ENCODE measurements at regions not wholly inside any gene's neighbourhood (a gene's known extent, or its start where the extent isn't known, plus 50 kb on each side); places are given as distances from the start of the nearest gene placed in this dataset.
"Not testable (repeated sequence)": the region's sequence is repeated elsewhere in the genome, so short reads cannot be mapped to it uniquely, and the experiment has no call there.

GRCh38 chr12:46963977-46964971 is 115.1 kb upstream of the PCED1B start:
- TF ChIP-seq CTCF (IDR thresholded peaks at IDR 0.05), result no peak
- no peak for TF ChIP-seq POLR2A (IDR thresholded peaks at IDR 0.05)
- TF ChIP-seq EP300 (IDR thresholded peaks at IDR 0.05), result no peak
- no peak for TF ChIP-seq POLR2AphosphoS5 (IDR thresholded peaks at IDR 0.05)
- 38 to 44% (median 42%) methylated on average over 14 of the region's 14 CpGs for WGBS, 5 donors
- no peaks in the 10 kb centered on the region for H3K36me3 ChIP-seq
- intact Hi-C loops (cut with DNase I; ENCODE audit: low total_unique reads), result no loop called here
- DNase-seq, result peak in 1 of 2 donors; percentile 14
- peak overlapping the region in 1 of 5 donors; percentile 43 for H3K27ac ChIP-seq
- H3K9me3 ChIP-seq, result no peaks in the 10 kb centered on the region
- no peak overlapping the region for H3K4me3 ChIP-seq
- H3K4me1 ChIP-seq, result peaks cover 0 to 20% (median 6%) of the 10 kb centered on the region in 4 donors
- no peaks in the 10 kb centered on the region for H3K27me3 ChIP-seq

- no peaks in the 10 kb centered on the region for H3K36me3 ChIP-seq
- no peaks in the 10 kb centered on the region for H3K9me3 ChIP-seq
- peaks cover 0 to 20% (median 6%) of the 10 kb centered on the region in 4 donors for H3K4me1 ChIP-seq
- H3K4me3 ChIP-seq, result no peak overlapping the region
- H3K27ac ChIP-seq, result no peak overlapping the region
- intact Hi-C loops (cut with DNase I; ENCODE audit: low total_unique reads), result no loop called here
- TF ChIP-seq EP300 (IDR thresholded peaks at IDR 0.05), result no peak
- WGBS, 5 donors, result 56 to 76% (median 71%) methylated on average over 2 of the region's 2 CpGs
- no peak for DNase-seq
- no peaks in the 10 kb centered on the region for H3K27me3 ChIP-seq
Measured at GRCh38 chr12:46965137-46965536, 114.3 kb upstream of the PCED1B start.

- H3K4me1 ChIP-seq, result peaks cover 0 to 20% (median 6%) of the 10 kb centered on the region in 4 donors
- H3K9me3 ChIP-seq, result no peaks in the 10 kb centered on the region
- H3K4me3 ChIP-seq, result no peak overlapping the region
- WGBS, 5 donors, result 83 to 94% (median 86%) methylated on average over 4 of the region's 4 CpGs
- H3K36me3 ChIP-seq, result no peaks in the 10 kb centered on the region
- no peaks in the 10 kb centered on the region for H3K27me3 ChIP-seq
- DNase-seq, result no peak
- no peak overlapping the region for H3K27ac ChIP-seq
- no peak for TF ChIP-seq EP300 (IDR thresholded peaks at IDR 0.05)
- TF ChIP-seq POLR2A (IDR thresholded peaks at IDR 0.05), result no peak
- TF ChIP-seq POLR2AphosphoS5 (IDR thresholded peaks at IDR 0.05), result no peak
- no peak for TF ChIP-seq CTCF (IDR thresholded peaks at IDR 0.05)
- intact Hi-C loops (cut with DNase I; ENCODE audit: low total_unique reads), result no loop called here
Measured at GRCh38 chr12:46965880-46966279, 113.5 kb upstream of the PCED1B start.

- no peak overlapping the region for H3K27ac ChIP-seq
- H3K4me3 ChIP-seq, result no peak overlapping the region
- DNase-seq, result no peak
- intact Hi-C loops (cut with DNase I; ENCODE audit: low total_unique reads), result no loop called here
- no peaks in the 10 kb centered on the region for H3K27me3 ChIP-seq
- no peaks in the 10 kb centered on the region for H3K9me3 ChIP-seq
- no peaks in the 10 kb centered on the region for H3K36me3 ChIP-seq
- TF ChIP-seq CTCF (IDR thresholded peaks at IDR 0.05) (no peak), POLR2A (IDR thresholded peaks at IDR 0.05) (no peak), POLR2AphosphoS5 (IDR thresholded peaks at IDR 0.05) (no peak)
- 83 to 92% (median 89%) methylated on average over 5 of the region's 5 CpGs for WGBS, 5 donors
- no peaks in the 10 kb centered on the region for H3K4me1 ChIP-seq
Measured at GRCh38 chr12:46970636-46971035, 108.8 kb upstream of the PCED1B start.

- H3K27me3 ChIP-seq; H3K4me3 ChIP-seq; H3K36me3 ChIP-seq; H3K27ac ChIP-seq; H3K4me1 ChIP-seq; DNase-seq; intact Hi-C loops (cut with DNase I; ENCODE audit: low total_unique reads); H3K9me3 ChIP-seq: not testable (repeated sequence)
- WGBS, 5 donors, result 76 to 90% (median 85%) methylated on average over 3 of the region's 3 CpGs
Measured at GRCh38 chr12:46973937-46974336, 105.5 kb upstream of the PCED1B start.

Data from stomach (tissue), 8 donors.